WTC11 (cell line): ENCODE measurements at regions not wholly inside any gene's neighbourhood (a gene's known extent, or its start where the extent isn't known, plus 50 kb on each side); places are given as distances from the start of the nearest gene placed in this dataset.

ENCODE experiments used
- CBFB ChIP-seq: sonication (generic); formaldehyde crosslinking; IDR thresholded peaks from 2 replicates; pipeline ENCODE4 v1.8.1; 2022; ENCODE audit warnings: mild to moderate bottlenecking, low read depth, missing genetic modification reagents
- CDX4 ChIP-seq: fragments of 250-450 bp; sonication (Bioruptor Pico); IDR thresholded peaks from 2 replicates; pipeline ENCODE4 v1.9.0; 2021; ENCODE audit warnings: moderate library complexity, mild to moderate bottlenecking, inconsistent platforms, borderline replicate concordance
- CTCF ChIP-seq: fragments of 200-600 bp; IDR thresholded peaks from 2 replicates; pipeline ENCODE4 v1.8.0; 2022; ENCODE audit warnings: antibody characterized with exemption
- E2F4 ChIP-seq: sonication (generic); formaldehyde crosslinking; IDR thresholded peaks from 2 replicates; pipeline ENCODE4 v1.8.1; 2022; ENCODE audit warnings: low read depth, mild to moderate bottlenecking, moderate library complexity, missing genetic modification reagents, borderline replicate concordance
- PRDM15 ChIP-seq: sonication (generic); formaldehyde crosslinking; IDR thresholded peaks from 2 replicates; pipeline ENCODE4 v1.8.0; 2022; ENCODE audit warnings: missing genetic modification reagents
- SMAD3 ChIP-seq: sonication (generic); formaldehyde crosslinking; IDR thresholded peaks from 2 replicates; pipeline ENCODE4 v1.8.0; 2022; ENCODE audit warnings: missing genetic modification reagents, mild to moderate bottlenecking, borderline replicate concordance
- SP1 ChIP-seq: sonication (generic); formaldehyde crosslinking; conservative IDR thresholded peaks from 2 replicates; pipeline ENCODE4 v1.8.1; 2022; ENCODE audit warnings: missing genetic modification reagents
- USF2 ChIP-seq: sonication (generic); formaldehyde crosslinking; IDR thresholded peaks from 2 replicates; pipeline ENCODE4 v1.8.1; 2023; ENCODE audit warnings: mild to moderate bottlenecking, missing genetic modification reagents, moderate library complexity
- ZNF512 ChIP-seq: sonication (generic); formaldehyde crosslinking; IDR thresholded peaks from 2 replicates; pipeline ENCODE4 v1.8.1; 2022; ENCODE audit warnings: missing genetic modification reagents, borderline replicate concordance

GRCh38 chr3:39639344-39640236 lies 169.8 kb upstream of the MYRIP start:
- TF ChIP-seq USF2 (CRISPR knock-in tag) (no peak), ZNF512 (CRISPR knock-in tag) (no peak), E2F4 (CRISPR knock-in tag) (no peak), CTCF (no peak), CDX4 (CRISPR knock-in tag) (no peak), SMAD3 (CRISPR knock-in tag) (no peak), PRDM15 (no peak), CBFB (CRISPR knock-in tag) (no peak), SP1 (CRISPR knock-in tag) (no peak)
